Hematopoietic multipotent progenitor cell treated with erythropoietin and hydrocortisone succinate and interleukin-3 and kit ligand, for 4 days (in vitro differentiated cells): ENCODE measurements at regions not wholly inside any gene's neighbourhood (a gene's known extent, or its start where the extent isn't known, plus 50 kb on each side); places are given as distances from the start of the nearest gene placed in this dataset.

Experiments
- DNase-seq: peaks from one replicate; pipeline ENCODE4 v3.0.0-alpha.2; 2015

DNA sequence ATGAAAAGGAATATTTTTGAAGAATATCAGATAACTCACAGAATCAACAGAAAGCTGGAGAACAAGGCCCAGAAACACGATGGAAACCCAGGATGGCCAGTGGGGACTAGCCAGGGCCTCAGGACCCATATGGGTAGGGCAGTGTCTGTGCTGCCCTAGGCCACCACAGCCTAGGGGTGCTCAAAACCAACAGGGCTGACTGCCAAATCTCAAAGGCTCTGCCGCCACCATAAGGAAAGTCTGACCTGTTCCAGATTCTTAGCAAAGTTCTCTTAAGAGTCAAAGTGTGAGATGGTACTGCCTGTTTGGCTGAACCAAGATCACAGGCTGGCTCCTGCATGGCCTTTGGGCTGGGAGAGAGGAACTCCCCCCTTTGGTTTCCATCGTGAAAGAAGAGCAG is 164.7 kb upstream of the CTTNBP2NL start:
- no peak for DNase-seq

DNA sequence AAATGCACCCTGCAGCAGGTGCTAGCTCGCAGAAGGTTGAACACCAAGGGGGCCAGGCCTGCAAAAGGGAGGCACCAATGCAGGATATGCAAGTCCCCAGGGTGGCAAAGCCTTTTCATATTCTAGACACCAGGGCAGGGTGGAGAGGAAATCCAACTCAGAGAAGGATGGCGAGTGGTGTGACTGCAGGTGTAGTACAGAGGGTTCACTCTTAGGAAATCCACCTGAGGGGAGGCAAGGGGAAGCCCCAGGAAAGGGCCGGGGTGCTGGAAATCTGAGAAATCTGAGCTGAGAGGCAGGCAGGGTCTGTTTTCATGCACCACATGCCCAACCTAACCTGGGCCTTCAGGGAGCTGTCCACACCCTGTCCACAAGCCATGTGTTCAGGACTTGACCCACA is 163.2 kb upstream of the CTTNBP2NL start:
- no peak for DNase-seq

DNA sequence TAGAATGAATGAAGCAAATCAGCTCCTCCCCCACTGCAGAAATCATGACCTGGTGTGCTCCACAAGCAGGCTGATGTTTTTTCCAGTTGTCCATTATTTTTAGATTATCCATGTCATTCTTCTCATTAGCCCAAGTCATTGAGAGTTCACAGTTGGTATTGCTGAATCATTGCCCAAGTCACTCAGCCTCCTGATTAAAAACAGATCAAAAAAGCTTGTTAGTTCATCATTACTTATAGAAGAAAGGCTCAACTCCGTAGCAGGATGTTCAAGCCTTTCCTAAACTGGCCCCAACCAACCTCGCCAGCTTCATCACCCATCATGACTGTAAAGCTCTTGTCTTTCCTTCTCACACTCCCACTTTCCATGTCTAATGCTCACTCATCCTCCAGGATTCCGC is 161.3 kb upstream of the CTTNBP2NL start:
- DNase-seq: no peak

DNA sequence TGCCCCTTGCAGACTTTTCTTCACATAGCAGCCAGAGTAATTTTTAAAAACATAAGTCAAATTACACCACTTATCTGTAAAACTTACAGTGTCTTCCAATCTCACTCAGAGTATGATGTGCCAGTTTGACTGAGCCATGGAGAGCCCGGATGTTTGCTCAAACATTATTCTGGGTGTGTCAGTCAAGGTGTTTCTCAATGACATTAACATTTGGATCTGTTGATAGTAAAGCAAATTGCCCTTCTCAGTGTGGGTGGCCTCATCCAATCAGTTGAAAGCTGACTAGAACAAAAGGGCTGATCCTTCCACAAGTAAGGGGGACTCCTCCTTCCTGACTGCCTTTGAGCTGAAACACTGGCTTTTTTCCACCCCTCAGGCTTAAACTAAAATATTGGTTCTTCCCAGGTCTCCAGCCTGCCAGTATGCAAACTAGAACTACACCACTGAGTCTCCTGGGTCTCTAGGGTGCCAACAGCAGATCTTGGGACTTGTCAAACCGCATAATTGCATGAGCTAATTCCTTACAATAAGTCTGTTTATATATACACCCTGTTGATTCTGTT is 157.9 kb upstream of the CTTNBP2NL start:
- no peak for DNase-seq

DNA sequence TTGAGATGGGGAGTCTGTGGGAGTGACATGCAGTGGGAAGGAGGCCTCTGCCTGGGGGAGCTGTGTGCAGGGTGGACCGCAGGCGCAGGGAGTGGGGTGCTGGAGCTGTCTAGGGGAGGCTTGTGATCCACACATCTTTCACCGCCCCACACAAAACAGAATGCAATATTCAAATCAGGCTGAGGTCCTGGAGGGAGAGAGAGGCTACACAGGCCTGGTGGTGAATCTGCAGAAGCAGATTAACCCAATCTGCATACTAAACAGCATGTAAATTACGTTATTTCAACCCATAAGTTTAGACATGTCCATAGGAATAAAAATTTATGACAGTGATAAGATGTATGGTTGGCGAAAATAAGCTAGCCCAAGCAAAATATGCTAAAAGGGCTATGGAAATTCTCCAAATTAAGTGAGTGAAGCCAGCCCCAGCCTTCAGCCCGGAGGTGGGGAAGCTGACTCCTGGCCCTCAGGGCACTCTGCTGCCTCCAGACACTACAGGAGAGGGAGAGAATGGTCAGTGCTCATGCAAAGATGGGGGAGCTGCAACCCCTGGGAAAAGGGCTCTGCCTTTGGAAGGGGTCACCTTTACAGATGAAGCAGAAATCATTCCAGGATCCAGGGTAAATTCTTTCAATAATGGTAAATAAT is 156.2 kb upstream of the CTTNBP2NL start:
- no peak for DNase-seq

DNA sequence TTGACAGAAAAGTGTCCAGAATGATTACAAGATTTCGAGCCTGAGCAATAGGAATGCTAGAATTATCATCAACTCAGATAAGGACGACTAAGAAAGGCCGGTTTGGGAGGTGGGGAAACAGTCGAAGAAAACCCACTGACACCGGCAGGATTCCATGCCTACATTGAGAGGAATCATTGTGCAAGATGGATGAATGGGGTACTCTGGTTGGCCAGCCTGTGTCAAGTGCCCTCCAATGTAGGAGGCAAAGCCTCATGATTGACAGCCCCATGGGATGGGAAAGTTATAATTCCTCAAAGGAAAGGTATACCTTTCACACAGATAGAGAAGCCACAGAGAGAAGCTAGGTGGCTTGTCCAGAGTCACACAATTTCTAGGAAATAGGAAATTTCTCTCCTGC is 153.5 kb upstream of the CTTNBP2NL start:
- no peak for DNase-seq

DNA sequence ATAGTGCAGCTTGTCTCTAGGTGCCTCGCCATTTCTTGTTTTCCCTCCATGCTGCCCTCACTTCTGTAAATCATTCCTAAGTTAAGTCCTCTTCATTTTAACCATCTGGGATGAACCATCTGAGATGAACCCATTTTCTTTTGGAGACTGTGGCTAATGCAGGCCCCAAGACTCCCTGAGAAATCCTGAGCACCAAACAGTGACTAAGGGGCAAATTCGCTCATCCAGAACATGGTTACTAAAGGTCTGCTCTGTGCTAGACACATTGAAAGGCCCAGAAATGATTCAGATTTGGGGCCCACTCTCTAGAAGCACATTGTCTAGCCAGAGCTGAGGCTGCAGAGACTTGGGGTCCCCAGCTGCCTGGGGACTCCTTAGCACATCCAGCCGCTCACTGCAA is 151.9 kb upstream of the CTTNBP2NL start:
- DNase-seq: no peak

DNA sequence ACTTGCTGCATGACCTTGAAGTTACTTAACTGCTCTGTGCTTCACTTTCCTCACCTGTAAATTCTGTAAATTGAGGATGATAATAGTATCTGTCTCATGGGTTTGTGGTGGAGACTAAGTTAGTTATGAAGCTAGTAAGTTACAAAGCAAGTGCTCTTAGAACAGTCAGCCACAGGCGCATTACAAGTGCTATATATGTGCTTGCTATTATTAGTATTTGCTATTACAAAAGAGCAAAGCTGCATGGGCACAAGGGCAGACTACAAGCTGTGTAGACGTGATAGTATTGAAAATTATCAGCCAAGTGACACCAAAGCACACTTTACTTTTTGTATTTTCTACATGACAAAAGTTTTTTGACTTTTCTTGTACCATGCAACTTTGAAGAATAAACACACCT is 150.9 kb upstream of the CTTNBP2NL start:
- DNase-seq: no peak

DNA sequence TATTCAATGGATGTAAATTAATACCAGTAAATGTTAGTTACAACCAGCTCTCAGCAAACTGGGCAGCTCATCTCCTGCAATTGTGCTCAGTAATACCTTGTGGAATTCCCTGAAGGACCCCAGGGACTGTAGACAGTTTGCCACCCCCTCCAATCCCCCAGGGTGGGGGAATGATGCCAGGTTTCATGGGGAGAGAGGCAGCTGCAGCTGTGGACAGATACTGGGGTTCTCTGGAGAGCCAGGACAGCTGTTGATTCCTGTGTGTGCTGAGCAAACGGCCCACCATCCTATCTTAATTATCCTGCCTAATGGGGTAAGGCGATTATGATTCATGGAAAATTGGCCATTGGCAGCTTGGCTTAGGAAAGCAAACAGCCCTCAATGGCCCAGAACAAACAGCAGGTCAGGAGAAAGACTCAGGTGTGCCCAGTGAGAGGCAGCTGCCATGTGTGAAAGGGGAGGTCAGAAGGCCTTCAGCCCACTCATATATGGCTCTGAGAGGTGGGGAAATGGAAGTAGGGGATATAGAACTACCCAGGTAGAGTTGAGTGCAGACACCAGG is 148.9 kb upstream of the CTTNBP2NL start:
- DNase-seq: no peak

DNA sequence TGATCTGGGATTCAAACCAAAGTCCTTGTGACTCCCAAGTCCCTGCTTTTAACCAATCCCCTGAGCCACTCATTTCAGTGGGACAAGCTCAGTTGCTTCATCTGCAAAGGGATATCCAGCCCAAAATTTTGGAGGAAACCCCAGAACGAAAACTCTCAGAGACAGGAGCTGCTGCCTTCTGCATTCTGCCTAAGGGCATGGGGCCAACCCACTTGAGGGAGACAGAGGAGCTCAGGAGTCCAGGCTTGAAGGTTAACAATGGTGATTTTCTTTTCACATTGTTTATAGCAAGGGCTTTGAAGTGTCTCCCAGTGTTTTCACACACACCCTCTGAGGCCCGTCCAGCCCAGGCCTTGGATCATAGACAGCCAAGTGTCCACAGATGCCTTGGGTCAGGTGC is 148.1 kb upstream of the CTTNBP2NL start:
- DNase-seq: no peak

DNA sequence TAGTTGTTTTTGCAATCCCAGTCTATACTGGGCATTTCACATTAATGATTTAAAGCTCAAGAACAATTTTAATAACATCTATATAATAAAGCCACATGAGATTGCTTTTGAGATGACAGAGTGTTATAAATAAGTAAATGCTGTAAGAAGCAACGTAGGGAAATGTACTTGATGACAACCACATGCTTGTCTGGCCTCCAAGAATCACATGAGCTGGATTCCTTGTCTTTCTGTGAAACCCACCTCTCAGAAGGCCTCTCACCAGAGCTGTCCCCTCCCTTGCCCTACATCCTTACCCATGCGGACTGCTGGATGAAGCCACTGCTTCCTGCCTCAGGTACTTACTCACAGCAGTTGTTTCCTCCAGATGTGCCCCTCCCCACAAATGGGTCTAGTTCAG is 145.1 kb upstream of the CTTNBP2NL start:
- no peak for DNase-seq

DNA sequence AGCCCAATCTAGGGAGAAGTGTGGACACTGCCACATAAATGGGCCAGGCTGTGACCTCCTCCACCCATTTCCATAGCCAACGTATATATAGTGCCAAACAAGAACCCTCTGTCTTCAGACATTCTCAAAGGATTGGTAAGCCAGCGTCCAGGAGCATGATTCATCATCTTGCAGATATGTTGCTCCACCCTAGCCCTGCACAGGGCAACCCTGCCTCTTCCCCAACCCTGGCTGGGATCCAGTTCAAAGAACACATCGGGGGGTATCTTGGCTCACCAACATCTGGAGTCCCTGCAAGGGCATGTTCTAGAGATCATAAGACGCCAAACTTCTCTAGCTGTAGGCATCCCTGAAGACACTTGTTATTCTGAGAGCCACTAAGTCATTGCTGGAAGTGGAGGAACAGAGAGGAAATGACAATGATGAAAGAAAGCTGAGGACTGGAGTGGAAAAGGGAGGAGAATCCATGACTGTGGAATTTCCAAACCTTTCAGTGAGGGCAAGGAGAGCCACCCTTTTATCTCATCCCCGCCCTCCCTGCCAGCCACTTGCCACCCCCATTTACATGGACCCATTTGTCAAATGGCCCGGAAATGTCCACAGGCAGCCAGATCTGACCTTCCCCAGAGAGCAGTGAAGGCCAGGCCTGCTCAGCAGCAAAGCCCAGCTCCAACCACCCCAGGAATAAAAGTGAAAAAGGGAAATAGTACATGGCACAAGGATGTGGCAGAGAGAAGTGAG is 144.1 kb upstream of the CTTNBP2NL start:
- DNase-seq: no peak

DNA sequence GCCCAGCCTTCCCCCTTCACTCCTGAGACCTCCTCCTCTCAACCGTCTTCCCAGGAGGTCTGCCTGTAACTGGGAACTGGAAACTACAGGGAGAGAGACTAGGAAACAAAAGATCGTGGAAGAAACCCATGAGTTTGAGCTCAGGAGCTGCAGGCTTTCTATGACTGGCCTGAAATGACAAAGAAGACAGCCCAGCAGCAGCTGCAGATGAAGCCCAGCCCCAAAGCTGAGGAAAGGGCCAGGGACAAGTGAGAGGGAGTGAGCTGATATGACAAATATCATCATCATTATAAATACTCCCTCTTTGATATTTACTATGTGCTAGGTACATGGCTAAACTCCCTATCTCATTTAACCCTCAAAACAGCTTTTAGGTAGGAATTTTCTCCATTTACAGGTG is 142.6 kb upstream of the CTTNBP2NL start:
- DNase-seq: no peak

DNA sequence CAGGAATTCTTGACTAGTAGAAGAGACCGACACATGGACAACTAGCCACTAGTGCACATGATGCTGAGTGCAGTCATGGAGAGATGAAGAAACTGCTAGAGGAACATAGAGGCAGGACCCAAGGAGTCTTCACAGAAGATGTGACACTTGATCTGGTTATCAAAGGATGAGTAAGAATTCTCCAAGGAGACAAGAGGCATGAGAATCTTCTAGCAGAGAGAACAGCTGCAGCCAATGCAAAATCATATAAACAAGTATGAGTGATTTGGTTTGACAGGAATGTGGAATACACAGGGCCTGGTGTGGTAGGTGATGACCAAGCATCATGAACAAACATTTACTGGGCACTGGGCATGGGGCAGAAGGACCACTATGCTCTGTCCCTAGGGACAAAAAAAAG is 140.9 kb upstream of the CTTNBP2NL start:
- no peak for DNase-seq

DNA sequence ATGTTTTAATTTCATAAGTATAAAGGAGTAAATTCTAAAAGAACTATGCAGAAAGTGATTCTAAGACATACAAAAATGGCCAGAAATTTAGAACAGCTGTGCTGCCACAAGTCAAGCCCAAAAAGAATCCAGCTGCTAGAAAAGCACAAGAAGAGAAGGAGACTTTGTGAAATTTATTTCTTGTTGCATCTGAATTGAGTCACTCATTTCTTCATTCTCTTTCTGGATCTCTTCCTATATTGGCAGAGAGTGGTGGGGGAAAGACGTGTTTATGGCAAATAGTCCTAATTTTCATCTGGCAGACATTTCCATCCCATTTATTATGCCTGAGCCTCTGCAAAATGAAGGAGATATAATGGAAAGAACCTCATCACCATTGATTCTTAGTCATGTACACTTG is 139.6 kb upstream of the CTTNBP2NL start:
- DNase-seq: no peak

DNA sequence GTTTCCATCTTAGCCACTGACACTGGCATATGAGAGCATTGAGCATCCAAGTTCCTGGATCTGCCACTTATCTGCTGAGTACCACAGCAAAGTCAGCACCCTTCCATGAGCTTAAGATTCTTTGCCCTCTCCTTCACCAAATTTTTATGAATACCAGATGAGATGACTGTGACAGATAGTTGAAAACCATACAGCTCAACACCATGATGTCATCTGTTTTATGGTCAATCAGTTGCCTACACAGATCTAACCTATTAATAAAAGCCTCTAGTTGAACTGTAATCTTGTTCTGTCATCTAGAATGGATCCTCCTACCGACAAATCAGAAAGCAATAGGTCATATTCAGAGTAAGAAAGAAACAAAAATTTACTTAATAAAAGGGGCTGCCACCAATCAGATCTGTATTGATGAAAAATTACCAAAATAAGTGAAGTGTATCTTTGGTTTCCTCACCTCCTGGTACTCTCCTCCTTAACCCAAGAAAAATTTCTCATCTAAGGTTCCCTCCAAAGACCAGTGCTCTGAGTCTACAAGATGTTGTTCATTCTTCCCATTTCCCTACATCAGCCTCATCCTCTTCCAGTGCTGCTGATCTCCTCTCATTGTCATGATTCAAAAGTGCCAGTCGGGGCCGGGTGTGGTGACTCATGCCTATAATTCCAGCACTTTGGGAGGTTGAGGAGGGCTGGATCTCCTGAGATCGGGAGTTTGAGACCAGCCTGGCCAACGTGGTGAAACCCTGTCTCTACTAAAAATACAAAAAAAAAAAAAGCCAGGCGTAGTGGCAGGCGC is 138.8 kb upstream of the CTTNBP2NL start:
- DNase-seq: no peak

DNA sequence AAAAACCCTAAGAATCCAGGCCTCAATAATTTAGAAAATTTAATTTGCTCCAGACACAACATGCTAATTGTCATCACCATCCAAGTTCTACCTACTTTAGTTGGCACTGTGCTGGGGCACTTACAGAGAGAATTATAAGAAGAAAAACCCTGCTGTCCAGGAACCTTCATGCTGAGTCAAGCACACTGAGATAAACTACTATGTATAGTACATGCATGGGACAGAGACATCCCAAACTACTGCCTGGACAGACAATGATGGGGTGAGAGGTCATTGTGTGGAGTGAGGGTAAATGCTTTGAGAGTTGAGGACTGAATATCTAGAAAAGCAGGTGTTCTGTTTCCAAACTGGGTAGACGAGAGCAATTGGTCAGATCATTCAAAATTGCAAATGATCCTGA is 135.3 kb upstream of the CTTNBP2NL start:
- no peak for DNase-seq

DNA sequence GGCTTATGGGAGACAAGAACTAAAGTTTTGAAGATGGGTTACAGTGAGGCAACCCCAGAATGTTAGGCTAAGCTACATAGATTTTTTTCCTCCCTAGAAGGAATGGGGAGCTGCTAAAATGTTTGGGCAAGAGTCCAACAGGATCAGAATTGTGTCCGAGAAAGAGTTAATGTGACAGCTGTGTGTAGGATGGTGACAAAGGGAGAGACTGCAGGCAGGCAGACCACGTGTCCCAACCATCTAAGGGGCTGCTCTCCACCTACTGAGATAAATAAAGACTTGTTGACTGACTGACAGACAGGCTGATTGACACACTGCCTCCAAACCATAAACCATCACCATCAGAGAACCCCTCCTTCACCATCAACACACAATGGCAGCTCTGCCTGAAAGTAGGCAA is 133.7 kb upstream of the CTTNBP2NL start:
- DNase-seq: no peak

DNA sequence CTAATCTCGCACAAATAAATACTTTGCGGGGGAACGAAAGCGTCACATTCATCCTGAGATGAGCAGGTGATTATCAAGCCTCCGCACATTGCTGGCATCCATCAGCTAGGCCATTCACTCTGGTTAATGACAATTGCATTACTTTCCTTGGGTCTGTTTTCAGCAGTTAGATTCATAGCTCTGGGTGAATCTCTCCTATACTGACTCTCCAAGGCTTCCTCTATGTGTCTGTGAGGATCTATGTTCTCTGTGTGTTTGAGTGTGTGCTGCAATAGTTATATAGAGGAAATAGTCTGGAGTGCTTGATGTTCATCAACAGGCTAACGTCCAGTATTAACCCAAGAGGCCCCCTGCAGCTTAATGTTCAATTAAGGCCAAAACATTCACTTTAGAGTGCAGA is 133.0 kb upstream of the CTTNBP2NL start:
- DNase-seq: no peak

DNA sequence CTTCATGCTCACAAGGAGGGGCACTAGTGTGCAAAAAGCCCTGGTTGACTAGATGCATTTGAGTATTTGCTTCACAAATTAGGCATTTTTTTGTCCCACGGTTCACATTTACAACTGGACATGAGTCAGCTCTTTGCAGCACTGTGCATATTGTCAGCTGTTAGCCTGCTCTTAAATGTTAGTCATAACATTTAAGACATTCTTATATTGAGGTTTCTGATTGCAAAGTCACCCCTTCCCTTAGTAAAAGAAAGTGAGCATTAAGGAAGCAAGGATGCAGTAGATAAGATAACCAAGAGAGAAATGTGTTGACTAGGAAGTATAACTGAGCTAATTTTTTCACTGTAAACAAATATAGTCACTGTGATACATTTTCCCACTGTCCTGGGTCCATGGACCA is 132.6 kb upstream of the CTTNBP2NL start:
- peak; percentile 49 for DNase-seq

DNA sequence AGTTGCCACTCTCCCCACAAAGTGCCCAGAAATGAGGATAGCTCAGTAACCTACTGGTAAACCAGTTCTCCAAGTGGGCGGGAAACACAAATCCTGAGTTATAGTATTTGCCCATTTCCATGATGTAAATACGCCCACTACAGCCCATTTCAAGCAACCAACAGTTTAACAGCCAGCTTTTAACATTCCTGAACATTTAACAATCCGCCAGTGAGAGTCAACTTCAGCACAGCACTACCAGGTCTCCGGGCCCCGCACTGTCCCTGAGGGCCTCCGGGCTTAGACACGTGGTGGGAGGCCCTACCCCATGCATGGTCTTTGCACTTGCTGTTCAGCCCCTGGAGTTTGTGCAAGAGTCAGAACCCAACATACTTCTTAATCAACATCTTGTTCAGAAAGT is 132.0 kb upstream of the CTTNBP2NL start:
- DNase-seq: no peak

DNA sequence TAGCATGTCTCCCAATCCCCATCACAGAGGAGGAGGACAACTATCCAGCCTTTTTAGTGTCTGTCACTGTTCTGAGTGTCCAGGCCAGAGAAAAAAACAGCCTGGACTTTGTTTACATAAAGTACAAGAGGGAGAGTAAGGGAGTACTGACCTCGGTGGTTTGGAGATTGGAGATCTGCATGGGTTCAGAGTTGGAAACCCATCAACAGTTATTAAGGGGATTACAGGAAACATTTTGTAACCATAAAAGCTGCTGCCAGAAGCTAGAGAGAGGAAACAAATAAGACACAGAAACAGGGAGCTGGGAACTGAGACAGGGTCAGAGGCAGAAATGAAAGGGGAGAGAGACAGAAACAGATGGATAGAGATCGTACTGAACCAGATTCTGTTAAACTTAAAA is 131.5 kb upstream of the CTTNBP2NL start:
- no peak for DNase-seq

DNA sequence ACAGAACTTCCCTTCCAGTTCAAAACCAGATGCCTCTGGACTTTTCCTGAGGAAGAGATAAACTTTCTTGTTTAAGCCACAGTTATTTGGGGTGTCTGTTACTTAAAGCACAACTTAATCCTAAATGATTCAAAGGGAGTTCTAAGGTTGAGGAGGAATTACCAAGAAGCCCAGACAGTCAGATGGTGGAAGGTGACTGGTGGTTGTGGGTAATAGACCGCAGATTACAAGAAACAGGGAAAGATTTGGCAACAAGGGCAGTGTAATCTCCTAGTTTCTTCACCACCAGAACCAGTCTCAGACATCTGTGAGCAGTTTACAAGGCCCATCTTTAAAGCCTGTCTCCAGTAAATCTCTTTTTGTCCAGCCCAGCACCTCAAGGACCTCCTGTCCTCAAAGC is 130.1 kb upstream of the CTTNBP2NL start:
- no peak for DNase-seq

DNA sequence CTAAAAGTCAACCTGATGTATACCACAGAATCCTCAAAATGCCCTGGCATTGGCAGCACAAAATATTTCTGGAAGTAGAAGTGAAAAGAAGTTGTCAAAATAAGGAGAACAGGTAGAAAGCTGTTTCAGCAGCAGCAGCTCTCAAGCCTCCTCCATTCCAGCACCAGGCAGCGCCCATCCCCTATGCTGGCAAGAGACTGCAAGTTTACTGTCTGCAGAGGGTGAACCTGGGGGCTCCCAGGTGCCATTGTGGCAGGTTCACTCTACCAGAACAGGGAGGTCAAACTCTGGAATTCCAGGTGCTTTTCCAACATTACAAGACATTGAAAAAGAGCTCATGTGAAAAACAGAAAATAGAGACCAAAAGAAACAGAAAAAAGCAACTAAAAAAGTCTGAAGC is 128.8 kb upstream of the CTTNBP2NL start:
- no peak for DNase-seq
